GM18907 (cell line): ENCODE measurements at regions not wholly inside any gene's neighbourhood (a gene's known extent, or its start where the extent isn't known, plus 50 kb on each side); places are given as distances from the start of the nearest gene placed in this dataset.
"Not testable (repeated sequence)": the region's sequence is repeated elsewhere in the genome, so short reads cannot be mapped to it uniquely, and the experiment has no call there.

ENCODE experiments used
- ATAC-seq: cut with Tn5 transposase; IDR thresholded peaks from one replicate; pipeline ENCODE4 v1.9.1; 2021; ENCODE audit warnings: mild to moderate bottlenecking, moderate library complexity; ENCODE audit not compliant: unreplicated experiment

GRCh38 chr2:77578354-77578753, 56.2 kb upstream of the LRRTM4 start:
- ATAC-seq: no peak

- no peak for ATAC-seq
These were observed 57.0 kb upstream of the LRRTM4 start for GRCh38 chr2:77579076-77579769.

GRCh38 chr2:77588438-77588837, 66.3 kb upstream of the LRRTM4 start:
- ATAC-seq: no peak

GRCh38 chr2:77590298-77590917, 68.2 kb upstream of the LRRTM4 start:
- ATAC-seq: no peak

GRCh38 chr2:77592955-77593354, 70.8 kb upstream of the LRRTM4 start:
- ATAC-seq: not testable (repeated sequence)

GRCh38 chr2:77602771-77603170, 80.6 kb upstream of the LRRTM4 start:
- ATAC-seq: no peak

GRCh38 chr2:77604953-77605929, 83.1 kb upstream of the LRRTM4 start:
- ATAC-seq: no peak

- no peak for ATAC-seq
These were observed 86.3 kb upstream of the LRRTM4 start for GRCh38 chr2:77608510-77608909.

- no peak for ATAC-seq
These were observed 107.4 kb upstream of the LRRTM4 start for GRCh38 chr2:77629539-77629938.

- ATAC-seq: no peak
These were observed 108.8 kb upstream of the LRRTM4 start for GRCh38 chr2:77631007-77631406.

- ATAC-seq: no peak
These were observed 111.4 kb upstream of the LRRTM4 start for GRCh38 chr2:77633601-77634000.

GRCh38 chr2:77640924-77641323, 118.7 kb upstream of the LRRTM4 start:
- no peak for ATAC-seq

- no peak for ATAC-seq
These were observed 120.2 kb upstream of the LRRTM4 start for GRCh38 chr2:77642339-77642738.

- ATAC-seq: no peak
These were observed 127.7 kb upstream of the LRRTM4 start for GRCh38 chr2:77649856-77650255.

- no peak for ATAC-seq
These were observed 130.3 kb upstream of the LRRTM4 start for GRCh38 chr2:77652499-77652898.

GRCh38 chr2:77664491-77664890, 142.3 kb upstream of the LRRTM4 start:
- no peak for ATAC-seq

GRCh38 chr2:77666251-77666980, 144.2 kb upstream of the LRRTM4 start:
- ATAC-seq: no peak

- ATAC-seq: not testable (repeated sequence)
These were observed 162.6 kb upstream of the LRRTM4 start for GRCh38 chr2:77684543-77685319.

- no peak for ATAC-seq
These were observed 190.4 kb upstream of the LRRTM4 start for GRCh38 chr2:77712601-77713000.

GRCh38 chr2:77713412-77713811, 191.2 kb upstream of the LRRTM4 start:
- ATAC-seq: no peak
